ENCODE measurements at regions not wholly inside any gene's neighbourhood (a gene's known extent, or its start where the extent isn't known, plus 50 kb on each side); places are given as distances from the start of the nearest gene placed in this dataset.
"Not testable (repeated sequence)": the region's sequence is repeated elsewhere in the genome, so short reads cannot be mapped to it uniquely, and the experiment has no call there.

GRCh38 chr17:63040816-63041215 is 74.8 kb downstream of the TANC2 start:
- ChIA-PET CTCF (no interaction called here), POLR2A (no interaction called here)
- TF ChIP-seq SUZ12 (IDR thresholded peaks at IDR 0.05) = no peak
- TF ChIP-seq LEF1 (IDR thresholded peaks at IDR 0.05; ENCODE audit: borderline replicate concordance) = no peak
- no peak for TF ChIP-seq CTBP1 (IDR thresholded peaks at IDR 0.05; ENCODE audit: borderline replicate concordance)
- no peak for TF ChIP-seq SP1 (IDR thresholded peaks at IDR 0.05)
- no peak for TF ChIP-seq FOXK2 (IDR thresholded peaks at IDR 0.05)
- TF ChIP-seq BHLHE40 (IDR thresholded peaks at IDR 0.05; ENCODE audit: borderline replicate concordance) = no peak
- TF ChIP-seq L3MBTL2 (conservative IDR thresholded peaks at IDR 0.05) = no peak
- no peak for TF ChIP-seq TARDBP (IDR thresholded peaks at IDR 0.05)
- no peak for TF ChIP-seq ARNT (IDR thresholded peaks at IDR 0.05)
- no peak for DNase-seq (ENCODE audit: extremely low spot score)

- no peak for DNase-seq (ENCODE audit: extremely low spot score)
- ChIA-PET CTCF (no interaction called here), POLR2A (no interaction called here)
- no peak for TF ChIP-seq FOXM1 (IDR thresholded peaks at IDR 0.05; ENCODE audit: borderline replicate concordance)
- TF ChIP-seq FOXA1 (IDR thresholded peaks at IDR 0.05) = no peak
- TF ChIP-seq NFRKB (IDR thresholded peaks at IDR 0.05) = no peak
- TF ChIP-seq TARDBP (IDR thresholded peaks at IDR 0.05) = no peak
- TF ChIP-seq FOXK2 (IDR thresholded peaks at IDR 0.05) = no peak
- no peak for TF ChIP-seq ARNT (IDR thresholded peaks at IDR 0.05)
- no peak for TF ChIP-seq LEF1 (IDR thresholded peaks at IDR 0.05; ENCODE audit: borderline replicate concordance)
Observed at GRCh38 chr17:63041251-63041650, 75.2 kb downstream of the TANC2 start.

- CTCF ChIA-PET = no interaction called here
- POLR2A ChIA-PET = no interaction called here
Observed at GRCh38 chr17:63041722-63042121, 75.7 kb downstream of the TANC2 start.

GRCh38 chr17:63042256-63042812 is 76.3 kb downstream of the TANC2 start:
- DNase-seq (ENCODE audit: extremely low spot score) = no peak
- CTCF ChIA-PET = interaction anchor here (0.6 kb wide), 1 partner anchor 21 kb away, joined by 3 read pairs; no protein-coding TSS in a partner anchor
- POLR2A ChIA-PET = no interaction called here
- TF ChIP-seq TARDBP (IDR thresholded peaks at IDR 0.05) = no peak
- no peak for TF ChIP-seq NFRKB (IDR thresholded peaks at IDR 0.05)
- TF ChIP-seq LEF1 (IDR thresholded peaks at IDR 0.05; ENCODE audit: borderline replicate concordance) = no peak
- TF ChIP-seq ARNT (IDR thresholded peaks at IDR 0.05) = no peak
- no peak for TF ChIP-seq PKNOX1 (IDR thresholded peaks at IDR 0.05)
- TF ChIP-seq HDGF (IDR thresholded peaks at IDR 0.05; ENCODE audit: borderline replicate concordance) = no peak
- TF ChIP-seq FOXM1 (IDR thresholded peaks at IDR 0.05; ENCODE audit: borderline replicate concordance) = no peak
- TF ChIP-seq L3MBTL2 (conservative IDR thresholded peaks at IDR 0.05) = no peak
- no peak for TF ChIP-seq FOXA1 (IDR thresholded peaks at IDR 0.05)
- no peak for TF ChIP-seq SP1 (IDR thresholded peaks at IDR 0.05)
- TF ChIP-seq CTBP1 (IDR thresholded peaks at IDR 0.05; ENCODE audit: borderline replicate concordance) = no peak
- TF ChIP-seq ZNF384 (IDR thresholded peaks at IDR 0.05) = no peak
- no peak for TF ChIP-seq FOXK2 (IDR thresholded peaks at IDR 0.05)
- TF ChIP-seq BHLHE40 (IDR thresholded peaks at IDR 0.05; ENCODE audit: borderline replicate concordance) = no peak
- no peak for TF ChIP-seq SUZ12 (IDR thresholded peaks at IDR 0.05)
- TF ChIP-seq ELF4 (IDR thresholded peaks at IDR 0.05) = no peak

More at GRCh38 chr17:63041722-63042121, 75.7 kb downstream of the TANC2 start:
- DNase-seq (ENCODE audit: extremely low spot score) = no peak
- no peak for TF ChIP-seq LEF1 (IDR thresholded peaks at IDR 0.05; ENCODE audit: borderline replicate concordance)

- DNase-seq (ENCODE audit: extremely low spot score); POLR2A ChIA-PET: not testable (repeated sequence)
- CTCF ChIA-PET = interaction anchor here (0.8 kb wide), 1 partner anchor 357 kb away, joined by 3 read pairs; no protein-coding TSS in a partner anchor
Observed at GRCh38 chr17:63057560-63057959, 91.5 kb downstream of the TANC2 start.

GRCh38 chr17:63066158-63066813 is 100.3 kb downstream of the TANC2 start:
- DNase-seq (ENCODE audit: extremely low spot score) = no peak
- TF ChIP-seq TARDBP (IDR thresholded peaks at IDR 0.05) (no peak), PKNOX1 (IDR thresholded peaks at IDR 0.05) (no peak), FOXK2 (IDR thresholded peaks at IDR 0.05) (no peak), HDGF (IDR thresholded peaks at IDR 0.05; ENCODE audit: borderline replicate concordance) (no peak), FOXA1 (IDR thresholded peaks at IDR 0.05) (no peak), LEF1 (IDR thresholded peaks at IDR 0.05; ENCODE audit: borderline replicate concordance) (no peak), ELF4 (IDR thresholded peaks at IDR 0.05) (no peak), BHLHE40 (IDR thresholded peaks at IDR 0.05; ENCODE audit: borderline replicate concordance) (no peak), L3MBTL2 (conservative IDR thresholded peaks at IDR 0.05) (no peak), CTBP1 (IDR thresholded peaks at IDR 0.05; ENCODE audit: borderline replicate concordance) (no peak), ZNF384 (IDR thresholded peaks at IDR 0.05) (no peak), FOXM1 (IDR thresholded peaks at IDR 0.05; ENCODE audit: borderline replicate concordance) (no peak), ARNT (IDR thresholded peaks at IDR 0.05) (no peak), NFRKB (IDR thresholded peaks at IDR 0.05) (no peak), SUZ12 (IDR thresholded peaks at IDR 0.05) (no peak), SP1 (IDR thresholded peaks at IDR 0.05) (no peak)
- POLR2A ChIA-PET = no interaction called here
- CTCF ChIA-PET = no interaction called here

- TF ChIP-seq SUZ12 (IDR thresholded peaks at IDR 0.05) (no peak), PKNOX1 (IDR thresholded peaks at IDR 0.05) (no peak), HDGF (IDR thresholded peaks at IDR 0.05; ENCODE audit: borderline replicate concordance) (no peak), L3MBTL2 (conservative IDR thresholded peaks at IDR 0.05) (no peak), BHLHE40 (IDR thresholded peaks at IDR 0.05; ENCODE audit: borderline replicate concordance) (no peak), SP1 (IDR thresholded peaks at IDR 0.05) (no peak), FOXA1 (IDR thresholded peaks at IDR 0.05) (no peak), ARNT (IDR thresholded peaks at IDR 0.05) (no peak), NFRKB (IDR thresholded peaks at IDR 0.05) (no peak), ELF4 (IDR thresholded peaks at IDR 0.05) (no peak), LEF1 (IDR thresholded peaks at IDR 0.05; ENCODE audit: borderline replicate concordance) (no peak), FOXM1 (IDR thresholded peaks at IDR 0.05; ENCODE audit: borderline replicate concordance) (no peak), ZNF384 (IDR thresholded peaks at IDR 0.05) (no peak), TARDBP (IDR thresholded peaks at IDR 0.05) (no peak), CTBP1 (IDR thresholded peaks at IDR 0.05; ENCODE audit: borderline replicate concordance) (no peak), FOXK2 (IDR thresholded peaks at IDR 0.05) (no peak)
- no peak for DNase-seq (ENCODE audit: extremely low spot score)
- ChIA-PET POLR2A (no interaction called here), CTCF (no interaction called here)
Observed at GRCh38 chr17:63069245-63069644, 103.2 kb downstream of the TANC2 start.

Data from HEK293T (cell line).